Stimulated activated CD8-positive, alpha-beta memory T cell treated with anti-CD3 and anti-CD28 coated beads, Interleukin-7, amount 100 ng/mL, for 24 hours (primary cell): ENCODE measurements at regions not wholly inside any gene's neighbourhood (a gene's known extent, or its start where the extent isn't known, plus 50 kb on each side); places are given as distances from the start of the nearest gene placed in this dataset.

Experiments used
- DNase-seq: peaks from one replicate; pipeline ENCODE4 v3.0.0-alpha.2; 2020; ENCODE audit warnings: low read depth

DNA sequence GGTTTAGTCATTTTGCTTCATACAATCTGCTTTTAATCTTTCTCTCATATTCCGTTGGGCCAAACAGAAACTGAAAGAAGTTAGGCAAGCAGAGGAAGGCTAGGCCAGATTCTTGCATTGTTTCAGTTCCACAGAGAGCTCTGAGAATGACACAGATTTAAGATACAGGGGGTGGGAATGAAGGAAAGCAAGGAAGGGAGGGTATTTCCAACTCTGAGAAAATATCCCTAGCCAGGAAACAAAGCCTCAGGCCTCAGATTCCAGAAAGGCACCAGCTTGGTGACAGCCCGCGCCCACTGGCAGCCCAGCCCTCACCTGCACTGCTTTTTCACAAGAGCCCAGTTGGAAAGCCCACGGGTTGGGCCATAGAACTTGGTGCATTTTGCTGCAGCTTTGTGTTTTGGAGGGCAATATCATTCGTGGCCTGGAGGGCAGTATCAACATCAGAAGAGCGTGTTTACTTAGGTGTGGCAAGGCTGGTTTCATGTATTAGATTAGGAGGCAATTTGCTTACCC, 63.5 kb downstream of the ENC1 start:
- no peak for DNase-seq

- no peak for DNase-seq
Observed at GRCh38 chr5:74575741-74576538, 64.6 kb downstream of the ENC1 start.

DNA sequence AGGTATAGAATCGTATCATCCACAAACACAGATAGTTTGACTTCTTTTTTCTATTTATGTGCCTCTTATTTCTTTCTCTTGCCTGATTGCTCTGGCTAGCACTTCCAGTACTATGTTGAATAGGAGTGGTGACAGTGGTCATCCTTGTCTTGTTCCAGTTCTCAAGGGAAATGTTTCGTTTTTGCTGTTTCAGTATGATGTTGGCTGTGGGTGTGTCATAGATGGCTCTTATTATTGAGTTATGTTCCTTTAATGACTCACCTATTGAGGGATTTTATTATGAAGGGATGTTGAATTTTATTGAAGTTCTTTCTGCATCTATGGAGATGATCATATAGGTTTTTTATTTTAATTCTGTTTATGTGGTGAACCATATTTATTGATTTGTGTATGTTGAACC, 70.3 kb downstream of the ENC1 start:
- no peak for DNase-seq

DNA sequence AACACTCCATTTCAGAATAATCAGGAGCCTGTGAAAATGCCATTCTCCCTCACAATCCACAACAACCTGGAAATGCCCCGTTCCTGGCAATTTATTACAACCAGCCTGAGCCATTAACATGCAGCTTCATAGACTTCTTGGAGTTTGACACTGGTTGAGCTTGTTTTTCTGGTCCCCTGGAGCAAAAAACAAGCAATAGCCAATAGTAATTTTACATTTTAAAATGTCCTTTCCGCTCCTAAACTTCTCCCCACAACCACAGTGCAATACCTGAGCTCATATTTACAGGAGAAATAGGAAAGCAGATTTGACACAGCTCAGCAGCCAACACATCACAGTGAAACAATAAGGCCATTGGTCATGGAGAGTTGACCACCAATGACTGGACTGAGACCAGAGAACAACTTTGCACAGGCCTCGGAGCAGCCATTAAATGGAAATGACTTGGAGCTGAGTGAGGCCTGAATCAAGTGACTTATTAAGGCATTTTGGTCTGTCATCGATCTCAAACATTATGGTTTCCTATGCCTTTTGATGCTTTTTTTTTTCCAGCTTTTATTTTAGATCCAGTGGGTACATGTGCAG, 73.0 kb downstream of the ENC1 start:
- no peak for DNase-seq

GRCh38 chr5:74562122-74562521, 78.4 kb downstream of the ENC1 start:
- DNase-seq, result no peak

DNA sequence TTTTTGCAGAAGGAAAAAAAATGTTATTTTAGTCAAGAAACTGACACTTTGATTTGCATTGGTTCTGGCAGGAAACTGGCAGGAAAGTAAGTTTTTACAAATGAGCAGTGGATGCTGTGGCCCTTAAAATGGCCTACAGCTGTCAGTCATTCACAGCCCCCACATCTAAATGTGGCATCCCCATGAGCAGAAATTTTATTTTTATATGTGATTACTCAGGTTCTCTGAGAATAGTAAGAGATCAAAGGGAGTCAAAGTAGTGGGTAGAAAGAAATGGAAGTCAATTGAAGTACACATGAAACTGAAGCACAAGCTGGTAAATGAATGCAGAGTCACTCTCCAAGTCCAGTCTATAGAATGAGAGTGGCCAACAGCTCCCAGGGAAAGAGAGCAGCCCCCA, 80.3 kb downstream of the ENC1 start:
- no peak for DNase-seq

GRCh38 chr5:74556631-74557595, 83.6 kb downstream of the ENC1 start:
- no peak for DNase-seq

DNA sequence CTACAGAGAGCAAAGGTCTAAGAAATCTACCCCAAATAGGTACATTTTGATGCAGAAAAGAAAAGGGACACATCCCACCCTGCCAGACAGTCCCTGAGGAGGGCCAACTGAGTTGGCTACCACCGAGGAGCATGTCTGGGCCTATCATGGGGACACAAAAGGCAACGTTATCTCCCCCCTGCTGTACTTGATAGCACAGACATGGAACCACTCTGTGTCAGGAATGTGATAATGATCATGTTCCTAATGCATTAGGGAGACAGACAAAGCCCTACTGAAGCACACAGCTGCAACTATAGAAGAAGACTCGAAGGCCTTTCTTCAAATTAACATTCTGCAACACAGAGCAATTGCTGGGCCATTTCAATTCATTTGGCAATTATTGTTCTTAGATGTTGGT, 84.5 kb downstream of the ENC1 start:
- DNase-seq, result no peak

- no peak for DNase-seq
Observed at GRCh38 chr5:74552101-74552500, 88.4 kb downstream of the ENC1 start.

DNA sequence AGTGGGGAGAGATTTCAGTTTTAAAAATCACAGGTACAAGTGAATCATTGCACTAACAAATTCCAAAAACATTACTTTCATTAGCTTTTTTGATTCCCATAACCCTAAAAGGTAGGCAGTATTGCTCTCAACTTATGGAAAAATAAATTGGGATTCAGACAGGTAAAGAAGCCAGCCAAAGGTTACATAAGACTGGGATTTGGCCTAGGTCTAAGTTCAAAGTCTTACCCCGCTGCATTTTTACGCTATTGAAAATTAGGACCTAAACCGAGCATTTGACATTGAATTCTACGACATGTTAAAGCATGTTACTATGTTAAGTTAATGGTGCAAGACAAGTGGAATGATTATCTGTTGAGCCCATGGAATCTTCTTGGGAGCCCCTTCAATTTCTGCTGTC, 89.6 kb downstream of the ENC1 start:
- DNase-seq, result no peak

GRCh38 chr5:74549384-74549783, 91.1 kb downstream of the ENC1 start:
- DNase-seq, result no peak

DNA sequence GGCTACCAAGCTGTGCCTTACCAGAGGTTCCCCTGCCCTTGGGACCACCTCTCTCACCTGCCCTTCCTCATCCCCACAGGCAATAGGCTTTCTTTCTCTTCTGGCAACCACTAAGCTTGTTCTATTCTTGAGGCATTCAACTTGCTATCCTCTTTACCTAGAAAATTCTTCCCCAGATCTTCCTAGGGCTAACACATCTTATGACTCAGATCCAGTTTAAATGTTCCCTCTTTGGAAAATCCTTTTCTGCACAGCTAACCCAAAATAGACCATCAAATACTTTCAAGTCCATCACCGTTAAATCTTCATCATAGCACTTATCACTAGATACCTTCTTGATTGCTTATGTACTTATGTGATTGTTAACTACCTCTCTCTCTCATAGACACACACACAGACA, 93.7 kb downstream of the ENC1 start:
- DNase-seq, result no peak

DNA sequence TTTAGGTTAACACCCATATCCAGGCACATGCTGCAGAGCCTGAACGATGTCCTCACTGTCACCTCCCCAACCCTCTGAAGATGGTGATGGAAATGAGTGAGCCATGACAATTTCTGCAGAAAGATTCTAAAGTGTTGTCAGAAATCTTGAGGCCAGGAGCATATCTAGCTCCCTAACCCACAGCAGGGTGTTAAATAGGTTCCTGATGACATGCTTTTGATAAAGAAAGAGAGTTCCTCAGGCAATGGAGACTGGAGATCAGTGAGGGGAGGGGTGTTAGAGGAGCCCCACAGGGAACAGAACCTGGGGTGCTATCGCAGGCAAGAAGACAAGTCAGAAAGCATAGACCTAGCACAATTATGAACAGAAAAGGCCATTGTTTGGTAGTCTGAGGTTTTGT, 95.7 kb downstream of the ENC1 start:
- DNase-seq, result no peak

GRCh38 chr5:74543162-74543995, 97.1 kb downstream of the ENC1 start:
- no peak for DNase-seq

DNA sequence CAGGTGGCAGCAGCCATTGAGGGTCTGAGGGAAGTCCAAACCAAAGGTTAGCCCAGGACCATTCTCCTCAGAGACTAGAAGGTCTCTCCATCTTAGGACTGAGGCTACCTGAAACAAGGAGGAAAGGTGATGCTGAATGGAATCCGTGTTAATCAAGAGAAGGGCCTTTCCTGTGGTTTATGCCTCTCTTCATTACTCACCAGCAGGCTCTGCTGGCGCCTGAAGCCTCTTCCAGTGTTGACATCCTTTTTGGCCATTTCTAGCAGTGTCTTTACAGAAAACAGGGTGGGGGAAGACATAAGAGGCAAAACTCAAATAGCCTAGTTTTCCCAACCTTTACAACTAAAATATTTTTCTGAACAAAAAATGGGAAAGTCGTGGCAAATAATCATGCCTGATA, 98.0 kb downstream of the ENC1 start:
- no peak for DNase-seq

DNA sequence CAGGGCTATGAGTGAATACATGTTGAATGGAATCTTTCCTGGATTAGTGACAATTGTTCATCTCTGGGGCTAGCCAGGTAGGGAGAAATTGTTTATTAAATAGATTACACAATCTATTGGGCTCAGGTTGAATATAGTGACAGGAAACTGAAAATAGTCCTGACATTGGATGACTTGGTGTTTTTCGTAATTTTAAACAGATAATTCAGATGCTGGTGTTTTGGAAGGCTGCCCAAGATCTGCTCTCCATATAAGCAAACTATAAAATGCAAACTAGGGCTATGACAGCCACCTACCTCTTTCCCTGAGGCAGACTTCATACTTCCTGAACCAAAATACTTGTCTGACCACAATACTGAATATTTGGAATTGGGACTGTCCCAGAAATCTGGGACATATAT, 99.1 kb downstream of the ENC1 start:
- DNase-seq, result no peak

DNA sequence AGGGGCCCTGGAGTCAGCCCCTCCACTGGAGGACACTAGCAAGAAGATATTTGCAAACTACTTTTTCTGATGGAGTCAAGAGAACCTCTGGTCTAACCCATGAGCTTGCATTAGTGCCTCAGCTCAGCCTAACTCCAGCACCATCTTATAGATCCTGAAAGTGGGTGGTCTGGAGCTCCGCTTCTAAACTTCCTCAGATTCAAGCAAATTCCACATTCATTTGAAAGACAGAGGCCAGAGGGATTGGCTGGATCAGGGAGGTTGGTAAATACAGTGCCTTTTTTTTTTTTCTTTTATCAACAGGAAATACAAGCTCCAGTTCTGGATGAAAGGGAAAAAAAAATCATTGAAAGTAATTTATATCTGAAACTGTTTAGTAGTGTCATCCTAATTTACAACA, 99.9 kb downstream of the ENC1 start:
- DNase-seq, result no peak

DNA sequence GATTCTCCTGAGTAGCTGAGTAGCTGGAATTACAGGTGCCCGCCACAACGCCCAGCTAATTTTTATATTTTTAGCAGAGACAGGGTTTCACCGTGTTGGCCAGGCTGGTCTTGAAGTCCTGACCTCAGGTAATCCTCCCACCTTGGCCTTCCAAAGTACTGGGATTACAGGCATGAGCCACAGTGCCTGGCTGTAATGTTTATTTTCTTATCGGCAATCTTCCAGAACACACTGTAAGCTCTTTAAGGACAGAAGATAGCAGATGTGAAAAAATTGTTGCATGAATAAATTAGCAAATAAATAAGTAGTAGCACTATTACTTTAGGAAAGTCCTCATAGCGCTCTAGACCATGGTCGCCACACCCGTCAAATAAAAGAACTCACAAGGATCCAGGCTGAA, 100.5 kb downstream of the ENC1 start:
- no peak for DNase-seq

- no peak for DNase-seq
Observed at GRCh38 chr5:74538206-74538661, 102.3 kb downstream of the ENC1 start.

- no peak for DNase-seq
Observed at GRCh38 chr5:74536658-74537057, 103.9 kb downstream of the ENC1 start.

GRCh38 chr5:74535926-74536325, 104.6 kb downstream of the ENC1 start:
- no peak for DNase-seq
